CD8-positive, alpha-beta memory T cell (primary cell): ENCODE measurements at regions not wholly inside any gene's neighbourhood (a gene's known extent, or its start where the extent isn't known, plus 50 kb on each side); places are given as distances from the start of the nearest gene placed in this dataset.

ENCODE experiments used
- CTCF ChIA-PET: fragments of 350-600 bp; sonication (Branson Sonifier 250); formaldehyde crosslinking; loops from one replicate; lab custom pipeline; 2021; ENCODE audit warnings: antibody characterized with exemption; lab: Charles Lee
- POLR2A ChIA-PET: fragments of 350-600 bp; sonication (Branson Sonifier 250); formaldehyde crosslinking; loops from one replicate; lab custom pipeline; 2021; ENCODE audit warnings: antibody characterized with exemption; lab: Charles Lee
- DNase-seq, 5 donors: peaks; one replicate each; pipeline versions ENCODE4 v3.0.0 to v3.0.0-alpha.2; 2020 to 2022; ENCODE audit warnings: mixed read lengths in 1 of 5
- H3K27ac ChIP-seq: one replicate; pipeline ENCODE4 v1.7.0; 2013; ENCODE audit warnings: low read depth, mild to moderate bottlenecking, low read length, moderate library complexity
- H3K27me3 ChIP-seq: 2 replicates; pipeline ENCODE4 v1.7.0; 2013; ENCODE audit warnings: low read length, mild to moderate bottlenecking; ENCODE audit not compliant: insufficient read depth, poor library complexity, severe bottlenecking
- H3K36me3 ChIP-seq: 2 replicates; pipeline ENCODE4 v1.7.0; 2013; ENCODE audit warnings: mild to moderate bottlenecking, low read length, moderate library complexity; ENCODE audit not compliant: insufficient read depth
- H3K4me1 ChIP-seq: 2 replicates; pipeline ENCODE4 v1.7.0; 2013; ENCODE audit warnings: mild to moderate bottlenecking, low read length, moderate library complexity; ENCODE audit not compliant: insufficient read depth
- H3K4me3 ChIP-seq: 2 replicates; pipeline ENCODE4 v1.7.0; 2013; ENCODE audit warnings: mild to moderate bottlenecking, low read length
- H3K9me3 ChIP-seq: 2 replicates; pipeline ENCODE4 v1.7.0; 2013; ENCODE audit warnings: mild to moderate bottlenecking, low read length
- H3K27ac Mint-ChIP-seq, 8 donors: one replicate each; pipeline ENCODE4 v1.8.0; 2020 to 2021; ENCODE audit warnings: mixed read lengths in 8 of 8, mild to moderate bottlenecking in 6 of 8, inconsistent platforms in 3 of 8, moderate library complexity in 3 of 8
- H3K27me3 Mint-ChIP-seq, 2 donors: one replicate each; pipeline ENCODE4 v1.8.0; 2020 to 2021; ENCODE audit warnings: mixed read lengths in 2 of 2, mild to moderate bottlenecking in 1 of 2, moderate library complexity in 1 of 2
- H3K36me3 Mint-ChIP-seq, 3 donors: one replicate each; pipeline ENCODE4 v1.8.0; 2020 to 2021; ENCODE audit warnings: mixed read lengths in 3 of 3, inconsistent platforms in 1 of 3, mild to moderate bottlenecking in 1 of 3
- H3K4me1 Mint-ChIP-seq, 3 donors: one replicate each; pipeline ENCODE4 v1.8.0; 2020 to 2021; ENCODE audit warnings: mixed read lengths in 3 of 3, inconsistent platforms in 1 of 3, mild to moderate bottlenecking in 1 of 3
- H3K4me3 Mint-ChIP-seq, 7 donors: one replicate each; pipeline ENCODE4 v1.8.0; 2020 to 2021; ENCODE audit warnings: mixed read lengths in 7 of 7, mild to moderate bottlenecking in 6 of 7, moderate library complexity in 4 of 7, inconsistent platforms in 2 of 7
- H3K9me3 Mint-ChIP-seq, 5 donors: one replicate each; pipeline ENCODE4 v1.8.0; 2020 to 2022; ENCODE audit warnings: mixed read lengths in 5 of 5, mild to moderate bottlenecking in 3 of 5, moderate library complexity in 2 of 5, inconsistent platforms in 1 of 5

- no peaks in the 10 kb centered on the region for H3K9me3 Mint-ChIP-seq
- ChIA-PET POLR2A (no interaction called here), CTCF (no interaction called here)
- H3K36me3 Mint-ChIP-seq = no peaks in the 10 kb centered on the region
- H3K4me3 Mint-ChIP-seq = no peak overlapping the region
- peaks cover 5 to 9% of the 10 kb centered on the region in 2 donors for H3K27me3 Mint-ChIP-seq
- no peaks in the 10 kb centered on the region for H3K4me1 Mint-ChIP-seq
- no peak overlapping the region for H3K4me3 ChIP-seq
- no peak overlapping the region for H3K27ac Mint-ChIP-seq
- H3K4me1 ChIP-seq = no peaks in the 10 kb centered on the region
- H3K36me3 ChIP-seq = no peaks in the 10 kb centered on the region
- no peaks in the 10 kb centered on the region for H3K27me3 ChIP-seq
- no peaks in the 10 kb centered on the region for H3K9me3 ChIP-seq
- no peak overlapping the region for H3K27ac ChIP-seq
- DNase-seq = no peak
These were observed 121.2 kb upstream of the GATA6 start for GRCh38 chr18:22048221-22048620.

DNA sequence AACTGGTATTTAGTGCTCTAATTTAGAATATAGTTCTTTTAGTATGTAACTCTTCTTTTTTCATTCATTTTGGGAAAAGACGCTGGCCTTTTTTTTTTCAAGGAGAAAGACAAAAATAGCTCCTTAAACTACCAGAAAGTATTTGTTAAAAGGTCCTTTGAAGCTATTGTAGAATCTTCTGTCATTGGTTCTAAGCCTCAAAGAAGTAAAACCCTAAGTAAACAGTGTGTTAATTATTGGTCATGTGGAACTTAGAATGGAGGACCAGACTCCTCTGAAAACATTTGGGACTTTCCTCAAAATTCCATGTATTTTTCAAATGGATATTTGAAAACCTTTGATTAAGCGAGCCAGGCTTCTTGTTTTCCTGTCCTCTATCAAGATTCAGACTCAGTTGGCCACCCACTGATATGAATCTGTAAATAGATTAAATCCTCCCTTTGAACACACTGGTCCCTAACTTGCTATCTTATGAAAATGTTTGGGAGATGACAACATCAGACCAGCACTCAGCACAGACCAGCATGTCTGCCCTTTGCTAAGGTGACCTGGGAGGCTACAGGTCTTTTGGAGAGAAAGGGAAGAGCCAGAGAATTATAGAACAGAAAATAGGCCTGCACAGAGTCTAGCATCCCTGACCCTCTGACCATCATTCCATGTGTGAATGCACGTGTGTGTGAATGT is 120.3 kb upstream of the GATA6 start:
- no peak overlapping the region for H3K27ac ChIP-seq
- no peak overlapping the region for H3K4me3 ChIP-seq
- H3K27me3 ChIP-seq = no peaks in the 10 kb centered on the region
- POLR2A ChIA-PET = no interaction called here
- no peaks in the 10 kb centered on the region for H3K36me3 ChIP-seq
- H3K4me1 ChIP-seq = no peaks in the 10 kb centered on the region
- Mint-ChIP-seq H3K27me3 (peaks cover 3 to 4% of the 10 kb centered on the region in 2 donors), H3K4me3 (no peak overlapping the region), H3K4me1 (no peaks in the 10 kb centered on the region), H3K9me3 (peaks cover 0 to 2% (median 0%) of the 10 kb centered on the region in 5 donors), H3K27ac (no peak overlapping the region), H3K36me3 (no peaks in the 10 kb centered on the region)
- H3K9me3 ChIP-seq = no peaks in the 10 kb centered on the region
- DNase-seq = no peak
- CTCF ChIA-PET = no interaction called here

- H3K4me3 Mint-ChIP-seq = no peak overlapping the region
- H3K27ac ChIP-seq = no peak overlapping the region
- no peaks in the 10 kb centered on the region for H3K27me3 ChIP-seq
- ChIA-PET POLR2A (no interaction called here), CTCF (no interaction called here)
- H3K4me1 ChIP-seq = no peaks in the 10 kb centered on the region
- no peaks in the 10 kb centered on the region for H3K36me3 ChIP-seq
- H3K27me3 Mint-ChIP-seq = peaks cover 0 to 4% of the 10 kb centered on the region in 2 donors
- H3K4me3 ChIP-seq = no peak overlapping the region
- H3K27ac Mint-ChIP-seq = no peak overlapping the region
- no peaks in the 10 kb centered on the region for H3K36me3 Mint-ChIP-seq
- no peaks in the 10 kb centered on the region for H3K9me3 ChIP-seq
- H3K4me1 Mint-ChIP-seq = no peaks in the 10 kb centered on the region
- peaks cover 0 to 3% (median 0%) of the 10 kb centered on the region in 5 donors for H3K9me3 Mint-ChIP-seq
- no peak for DNase-seq
These were observed 116.8 kb upstream of the GATA6 start for GRCh38 chr18:22052405-22053105.

GRCh38 chr18:22055466-22056238 is 113.7 kb upstream of the GATA6 start:
- Mint-ChIP-seq H3K9me3 (peaks cover 0 to 3% (median 0%) of the 10 kb centered on the region in 5 donors), H3K4me1 (no peaks in the 10 kb centered on the region), H3K4me3 (no peak overlapping the region), H3K27me3 (peaks cover 0 to 4% of the 10 kb centered on the region in 2 donors), H3K36me3 (no peaks in the 10 kb centered on the region), H3K27ac (no peak overlapping the region)
- POLR2A ChIA-PET = no interaction called here
- Histone ChIP-seq H3K4me3 (no peak overlapping the region), H3K9me3 (no peaks in the 10 kb centered on the region), H3K27me3 (no peaks in the 10 kb centered on the region), H3K27ac (no peak overlapping the region), H3K4me1 (no peaks in the 10 kb centered on the region), H3K36me3 (no peaks in the 10 kb centered on the region)
- no peak for DNase-seq
- CTCF ChIA-PET = no interaction called here

- H3K36me3 Mint-ChIP-seq = no peaks in the 10 kb centered on the region
- no peak overlapping the region for H3K27ac ChIP-seq
- H3K27me3 Mint-ChIP-seq = peaks cover 0 to 4% of the 10 kb centered on the region in 2 donors
- H3K4me3 ChIP-seq = no peak overlapping the region
- H3K4me3 Mint-ChIP-seq = no peak overlapping the region
- ChIA-PET POLR2A (no interaction called here), CTCF (no interaction called here)
- no peak for DNase-seq
- no peak overlapping the region for H3K27ac Mint-ChIP-seq
- H3K36me3 ChIP-seq = no peaks in the 10 kb centered on the region
- H3K4me1 Mint-ChIP-seq = no peaks in the 10 kb centered on the region
- no peaks in the 10 kb centered on the region for H3K4me1 ChIP-seq
- H3K9me3 ChIP-seq = no peaks in the 10 kb centered on the region
- no peaks in the 10 kb centered on the region for H3K27me3 ChIP-seq
- H3K9me3 Mint-ChIP-seq = peaks cover 0 to 3% (median 0%) of the 10 kb centered on the region in 5 donors
These were observed 112.4 kb upstream of the GATA6 start for GRCh38 chr18:22056950-22057349.

GRCh38 chr18:22057908-22058527 is 111.4 kb upstream of the GATA6 start:
- Mint-ChIP-seq H3K27ac (no peak overlapping the region), H3K4me3 (no peak overlapping the region), H3K9me3 (peaks cover 0 to 3% (median 0%) of the 10 kb centered on the region in 5 donors), H3K27me3 (peaks cover 1 to 4% of the 10 kb centered on the region in 2 donors), H3K4me1 (no peaks in the 10 kb centered on the region), H3K36me3 (no peaks in the 10 kb centered on the region)
- CTCF ChIA-PET = no interaction called here
- H3K27ac ChIP-seq = no peak overlapping the region
- H3K4me1 ChIP-seq = no peaks in the 10 kb centered on the region
- no peaks in the 10 kb centered on the region for H3K36me3 ChIP-seq
- no peaks in the 10 kb centered on the region for H3K27me3 ChIP-seq
- no peak overlapping the region for H3K4me3 ChIP-seq
- H3K9me3 ChIP-seq = no peaks in the 10 kb centered on the region
- DNase-seq = no peak
- POLR2A ChIA-PET = no interaction called here

- Histone ChIP-seq H3K9me3 (no peaks in the 10 kb centered on the region), H3K4me3 (no peak overlapping the region), H3K4me1 (no peaks in the 10 kb centered on the region), H3K27me3 (no peaks in the 10 kb centered on the region), H3K36me3 (no peaks in the 10 kb centered on the region), H3K27ac (no peak overlapping the region)
- CTCF ChIA-PET = interaction anchor here (1.2 kb wide), 1 partner anchor 10 kb away, joined by 3 read pairs; no protein-coding TSS in a partner anchor
- POLR2A ChIA-PET = no interaction called here
- no peak overlapping the region for H3K4me3 Mint-ChIP-seq
- no peaks in the 10 kb centered on the region for H3K4me1 Mint-ChIP-seq
- H3K27me3 Mint-ChIP-seq = peaks cover 2 to 10% of the 10 kb centered on the region in 2 donors
- no peak for DNase-seq
- no peak overlapping the region for H3K27ac Mint-ChIP-seq
- no peaks in the 10 kb centered on the region for H3K9me3 Mint-ChIP-seq
- no peaks in the 10 kb centered on the region for H3K36me3 Mint-ChIP-seq
These were observed 109.0 kb upstream of the GATA6 start for GRCh38 chr18:22060361-22060760.

DNA sequence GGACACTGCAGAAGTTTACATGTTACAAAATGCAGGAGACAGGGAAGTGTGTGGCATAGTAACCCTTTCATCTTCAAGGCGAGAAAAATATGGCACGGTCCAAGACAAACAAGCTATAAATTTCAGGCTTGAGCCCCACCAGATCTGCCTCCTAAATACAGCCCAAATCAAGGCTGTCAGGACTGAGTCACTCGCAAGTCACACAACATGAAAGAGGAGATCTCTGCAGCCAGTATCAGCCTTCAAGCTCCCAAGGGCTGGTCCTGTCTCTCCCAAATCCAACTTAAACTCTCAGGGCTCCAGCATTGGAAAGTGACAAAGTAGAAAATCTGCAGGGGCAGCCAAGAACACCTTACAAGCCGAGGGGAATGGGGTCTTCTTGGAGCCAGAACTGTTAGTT is 106.3 kb upstream of the GATA6 start:
- DNase-seq = no peak
- POLR2A ChIA-PET = no interaction called here
- H3K9me3 ChIP-seq = no peaks in the 10 kb centered on the region
- no peak overlapping the region for H3K4me3 ChIP-seq
- no peaks in the 10 kb centered on the region for H3K36me3 ChIP-seq
- Mint-ChIP-seq H3K4me1 (no peaks in the 10 kb centered on the region), H3K9me3 (no peaks in the 10 kb centered on the region), H3K27me3 (peaks cover 6 to 11% of the 10 kb centered on the region in 2 donors), H3K27ac (no peak overlapping the region), H3K4me3 (no peak overlapping the region), H3K36me3 (no peaks in the 10 kb centered on the region)
- CTCF ChIA-PET = no interaction called here
- H3K4me1 ChIP-seq = no peaks in the 10 kb centered on the region
- H3K27ac ChIP-seq = no peak overlapping the region
- no peaks in the 10 kb centered on the region for H3K27me3 ChIP-seq
